Testis (tissue), 2 donors: ENCODE measurements at regions not wholly inside any gene's neighbourhood (a gene's known extent, or its start where the extent isn't known, plus 50 kb on each side); places are given as distances from the start of the nearest gene placed in this dataset.

Experiments used
- DNase-seq: peaks from one replicate; pipeline ENCODE4 v3.0.0-alpha.2; 2019
- H3K27ac ChIP-seq, 2 donors: fragments of 200-600 bp; sonication (generic); one replicate each; pipeline ENCODE4 v1.5.1; 2019
- H3K27me3 ChIP-seq: fragments of 200-600 bp; sonication (generic); one replicate; pipeline ENCODE4 v1.5.1; 2019
- H3K36me3 ChIP-seq: fragments of 200-600 bp; sonication (generic); one replicate; pipeline ENCODE4 v1.5.1; 2017; ENCODE audit warnings: low read depth; ENCODE audit errors: missing control alignments
- H3K4me1 ChIP-seq: fragments of 200-600 bp; sonication (generic); one replicate; pipeline ENCODE4 v1.5.1; 2019
- H3K4me3 ChIP-seq, 2 donors: fragments of 200-600 bp; sonication (generic); one replicate each; pipeline ENCODE4 v1.5.1; 2017 to 2019
- H3K9me3 ChIP-seq: fragments of 200-600 bp; sonication (generic); one replicate; pipeline ENCODE4 v1.5.1; 2017
- CTCF ChIP-seq, 3 experiments: fragments of 450-650 bp in 2 of 3; fragments of 200-600 bp in 1 of 3; sonication (generic) in 1 of 3; IDR thresholded peaks; one replicate each; pipeline ENCODE4 v1.5.1; 2016 to 2019; ENCODE audit warnings: antibody characterized with exemption in 3 of 3, mild to moderate bottlenecking in 2 of 3, moderate library complexity in 1 of 3
- POLR2A ChIP-seq: fragments of 450-650 bp; IDR thresholded peaks from one replicate; pipeline ENCODE4 v1.6.1; 2017; ENCODE audit warnings: antibody characterized with exemption, mild to moderate bottlenecking, moderate library complexity
- WGBS, 2 donors: methylation state at CpG; one replicate each; pipeline ENCODE4 v1.1.5; 2018; 5-methylcytosine and 5-hydroxymethylcytosine counted together
- intact Hi-C: fragments of 100-400 bp; cut with DNase I; formaldehyde crosslinking; loops from one replicate; pipeline ENCODE4 v1.15.1; 2023; ENCODE audit warnings: low total_unique reads

- TF ChIP-seq CTCF (IDR thresholded peaks at IDR 0.05) (no peak), POLR2A (no peak)
- H3K4me1 ChIP-seq: no peaks in the 10 kb centered on the region
- 37 to 45% methylated on average over 14 of the region's 14 CpGs for WGBS, 2 donors
- H3K9me3 ChIP-seq: no peaks in the 10 kb centered on the region
- H3K4me3 ChIP-seq: no peak overlapping the region
- peak; percentile 32 for DNase-seq
- intact Hi-C loops: no loop called here
- H3K36me3 ChIP-seq: no peaks in the 10 kb centered on the region
- no peak overlapping the region for H3K27ac ChIP-seq
- no peaks in the 10 kb centered on the region for H3K27me3 ChIP-seq
Measured at GRCh38 chr1:213724640-213725536, 262.9 kb upstream of the PROX1 start.

- H3K9me3 ChIP-seq: no peaks in the 10 kb centered on the region
Measured at GRCh38 chr1:213727853-213728592, 259.8 kb upstream of the PROX1 start.

GRCh38 chr1:213728593-213729536 is 258.9 kb upstream of the PROX1 start:
- WGBS, 2 donors: 47 to 70% methylated on average over 15 of the region's 15 CpGs
- H3K4me1 ChIP-seq: no peaks in the 10 kb centered on the region
- H3K27ac ChIP-seq: no peak overlapping the region
- H3K4me3 ChIP-seq: no peak overlapping the region
- no peak for TF ChIP-seq POLR2A
- no peak for TF ChIP-seq CTCF (IDR thresholded peaks at IDR 0.05)
- no peaks in the 10 kb centered on the region for H3K27me3 ChIP-seq
- no peaks in the 10 kb centered on the region for H3K9me3 ChIP-seq
- DNase-seq: no peak
- intact Hi-C loops: no loop called here
- no peaks in the 10 kb centered on the region for H3K36me3 ChIP-seq

More at GRCh38 chr1:213727853-213728592, 259.8 kb upstream of the PROX1 start:
- Histone ChIP-seq H3K4me1 (no peaks in the 10 kb centered on the region), H3K27ac (no peak overlapping the region), H3K36me3 (no peaks in the 10 kb centered on the region), H3K4me3 (no peak overlapping the region), H3K27me3 (no peaks in the 10 kb centered on the region)
- no peak for DNase-seq
- 47 to 61% methylated on average over 20 of the region's 20 CpGs for WGBS, 2 donors
- intact Hi-C loops: no loop called here
- TF ChIP-seq CTCF (IDR thresholded peaks at IDR 0.05) (no peak), POLR2A (no peak)

GRCh38 chr1:213733705-213734104 is 254.1 kb upstream of the PROX1 start:
- no peaks in the 10 kb centered on the region for H3K36me3 ChIP-seq
- no peak for DNase-seq
- TF ChIP-seq POLR2A (no peak), CTCF (IDR thresholded peaks at IDR 0.05) (no peak)
- H3K4me1 ChIP-seq: no peaks in the 10 kb centered on the region
- no peak overlapping the region for H3K4me3 ChIP-seq
- 94 to 100% methylated on average over 1 of the region's 1 CpG for WGBS, 2 donors
- intact Hi-C loops: no loop called here
- H3K27ac ChIP-seq: no peak overlapping the region
- no peaks in the 10 kb centered on the region for H3K9me3 ChIP-seq
- no peaks in the 10 kb centered on the region for H3K27me3 ChIP-seq
